AG04449 (cell line): ENCODE measurements at regions not wholly inside any gene's neighbourhood (a gene's known extent, or its start where the extent isn't known, plus 50 kb on each side); places are given as distances from the start of the nearest gene placed in this dataset.

Experiments
- CTCF ChIA-PET: fragments of 350-600 bp; formaldehyde crosslinking; extraction: SDS; loops from one replicate; lab custom pipeline; 2021; ENCODE audit warnings: antibody characterized with exemption; lab: Yijun Ruan, JAX
- POLR2A ChIA-PET: fragments of 400-600, 350-600 bp; formaldehyde crosslinking; extraction: SDS; loops from one replicate; lab custom pipeline; 2020; ENCODE audit warnings: antibody characterized with exemption, inconsistent platforms; lab: Yijun Ruan, JAX
- DNase-seq: peaks from one replicate; pipeline ENCODE4 v3.0.0-alpha.2; 2010; ENCODE audit warnings: low read depth, low spot score
- H3K4me3 ChIP-seq: 2 replicates; pipeline ENCODE4 v1.5.1; 2011; ENCODE audit warnings: low read depth, mild to moderate bottlenecking, control low read depth, low read length
- CTCF ChIP-seq: IDR thresholded peaks from one replicate; pipeline ENCODE4 v1.5.1; 2011; ENCODE audit warnings: mild to moderate bottlenecking, moderate library complexity, low read length, control low read depth, inconsistent platforms; ENCODE audit not compliant: insufficient read depth; ENCODE audit errors: missing control alignments

DNA sequence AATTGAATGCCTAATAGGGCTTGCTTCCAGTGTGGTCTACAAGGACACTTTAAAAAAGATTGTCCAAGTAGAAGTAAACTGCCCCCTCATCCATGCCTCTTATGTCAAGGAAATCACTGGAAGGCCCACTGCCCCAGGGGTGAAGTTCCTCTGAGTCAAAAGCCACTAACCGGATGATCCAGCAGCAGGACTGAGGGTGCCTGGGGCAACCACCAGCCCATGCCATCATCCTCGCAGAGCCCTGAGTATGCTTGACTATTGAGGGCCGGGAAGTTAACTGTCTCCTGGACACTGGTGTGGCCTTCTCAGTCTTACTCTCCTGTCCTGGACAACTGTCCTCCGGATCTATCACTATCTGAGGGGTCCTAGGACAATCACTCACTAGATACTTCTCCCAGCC is 411.5 kb downstream of the TENT5A start:
- no peak for DNase-seq
- no peak overlapping the region for H3K4me3 ChIP-seq
- no peak for TF ChIP-seq CTCF
- POLR2A ChIA-PET, result no interaction called here
- CTCF ChIA-PET, result no interaction called here

- POLR2A ChIA-PET, result no interaction called here
- CTCF ChIA-PET, result interaction anchor here (1.3 kb wide), 1 partner anchor 11 kb away, joined by 3 read pairs; no protein-coding TSS in a partner anchor
- DNase-seq, result peak; percentile 56
These were observed 421.0 kb downstream of the TENT5A start for GRCh38 chr6:81331526-81331925.

DNA sequence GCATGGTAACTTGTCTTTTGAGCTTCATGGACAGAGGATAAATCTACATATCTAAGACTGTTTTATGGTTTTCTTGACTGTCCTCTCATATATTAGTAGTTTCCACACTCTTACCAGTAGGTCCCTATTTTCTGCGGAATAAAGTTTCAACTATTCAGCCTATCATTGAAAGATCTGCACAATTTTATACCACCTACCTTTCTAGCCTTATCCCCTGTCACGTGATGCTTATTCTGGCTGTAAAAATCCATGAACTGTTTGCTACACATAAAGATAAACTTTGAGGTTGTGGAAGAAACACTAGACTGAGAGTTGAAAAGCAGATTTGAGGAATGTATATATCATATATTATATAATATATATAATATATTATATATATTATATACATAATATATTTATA is 423.8 kb downstream of the TENT5A start:
- ChIA-PET CTCF (no interaction called here), POLR2A (no interaction called here)
- H3K4me3 ChIP-seq, result no peak overlapping the region
- no peak for TF ChIP-seq CTCF
- DNase-seq, result no peak

More at GRCh38 chr6:81331526-81331925, 421.0 kb downstream of the TENT5A start:
- H3K4me3 ChIP-seq, result no peak overlapping the region
- no peak for TF ChIP-seq CTCF

DNA sequence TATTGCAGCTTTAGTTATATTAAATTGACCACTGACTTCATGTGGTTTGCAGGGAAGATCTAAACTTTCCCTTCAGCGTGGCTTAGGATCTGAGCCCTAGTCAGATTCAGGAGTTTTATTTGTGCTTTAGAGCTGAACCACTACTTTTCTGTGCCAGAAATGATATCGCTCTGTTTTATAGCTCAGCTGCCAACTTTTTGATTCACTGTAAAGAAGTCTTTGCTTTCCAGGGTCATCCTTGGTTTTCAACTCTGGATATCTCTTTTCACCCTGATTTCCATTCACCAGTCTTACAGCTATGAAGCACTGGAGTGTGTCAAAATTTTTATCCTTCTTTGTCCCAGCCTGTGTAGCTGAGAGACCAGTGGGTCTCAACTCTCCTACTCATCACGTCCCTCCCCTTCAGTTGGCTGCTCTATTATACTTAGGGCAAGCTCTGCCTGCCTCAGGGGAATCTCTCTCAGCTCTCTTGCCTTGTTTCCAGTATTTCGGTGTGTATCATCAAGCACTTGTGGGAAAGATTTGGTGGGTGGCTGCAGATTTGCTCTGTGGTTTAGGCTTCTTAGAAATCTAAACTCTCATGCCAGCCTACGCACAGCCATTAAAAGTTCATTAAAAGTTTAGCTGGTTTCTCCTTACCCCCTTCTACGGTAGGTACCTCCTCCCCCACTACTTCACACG is 425.5 kb downstream of the TENT5A start:
- CTCF ChIA-PET, result no interaction called here
- DNase-seq, result peak; percentile 7
- TF ChIP-seq CTCF, result no peak
- no peak overlapping the region for H3K4me3 ChIP-seq
- POLR2A ChIA-PET, result no interaction called here

- POLR2A ChIA-PET, result no interaction called here
- no peak overlapping the region for H3K4me3 ChIP-seq
- CTCF ChIA-PET, result no interaction called here
- TF ChIP-seq CTCF, result no peak
- DNase-seq, result no peak
These were observed 442.7 kb downstream of the TENT5A start for GRCh38 chr6:81309811-81310210.

GRCh38 chr6:81308577-81309279 is 443.8 kb downstream of the TENT5A start:
- no peak for TF ChIP-seq CTCF
- POLR2A ChIA-PET, result no interaction called here
- CTCF ChIA-PET, result no interaction called here
- no peak overlapping the region for H3K4me3 ChIP-seq
- DNase-seq, result no peak
